C1 segment of cervical spinal cord (tissue), 14 donors: ENCODE measurements at regions not wholly inside any gene's neighbourhood (a gene's known extent, or its start where the extent isn't known, plus 50 kb on each side); places are given as distances from the start of the nearest gene placed in this dataset.
"Not testable (repeated sequence)": the region's sequence is repeated elsewhere in the genome, so short reads cannot be mapped to it uniquely, and the experiment has no call there.

Experiments
- DNase-seq, 14 donors: peaks; one replicate each; lab custom pipeline; 2025; lab: John Stamatoyannopoulos, UW

- no peak for DNase-seq
These were observed 248.3 kb downstream of the PHF14 start for GRCh38 chr7:11221984-11222383.

DNA sequence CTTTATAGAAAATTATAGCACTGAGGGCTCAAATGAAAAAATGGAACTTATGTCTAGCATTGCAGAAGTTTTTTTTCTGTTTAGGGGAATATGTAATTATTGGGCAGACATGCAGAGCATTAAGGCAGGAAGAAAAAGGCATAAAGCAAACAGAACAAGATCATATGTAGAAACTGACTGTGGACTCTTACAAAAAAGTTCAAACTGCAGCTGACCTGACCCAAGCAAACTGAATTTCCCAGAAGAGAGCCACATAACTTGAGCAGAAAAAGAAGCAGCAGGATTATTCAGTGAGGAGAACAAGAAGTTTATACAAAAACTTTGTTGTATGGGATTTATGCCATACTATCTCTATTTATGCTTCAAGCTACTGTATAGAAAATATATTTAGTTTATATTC is 250.9 kb downstream of the PHF14 start:
- no peak for DNase-seq

- peak in 3 of 14 donors; percentile 8 to 66 (median 16) for DNase-seq
These were observed 254.8 kb downstream of the PHF14 start for GRCh38 chr7:11228515-11228914.

- DNase-seq: no peak
These were observed 257.5 kb downstream of the PHF14 start for GRCh38 chr7:11231190-11231589.

DNA sequence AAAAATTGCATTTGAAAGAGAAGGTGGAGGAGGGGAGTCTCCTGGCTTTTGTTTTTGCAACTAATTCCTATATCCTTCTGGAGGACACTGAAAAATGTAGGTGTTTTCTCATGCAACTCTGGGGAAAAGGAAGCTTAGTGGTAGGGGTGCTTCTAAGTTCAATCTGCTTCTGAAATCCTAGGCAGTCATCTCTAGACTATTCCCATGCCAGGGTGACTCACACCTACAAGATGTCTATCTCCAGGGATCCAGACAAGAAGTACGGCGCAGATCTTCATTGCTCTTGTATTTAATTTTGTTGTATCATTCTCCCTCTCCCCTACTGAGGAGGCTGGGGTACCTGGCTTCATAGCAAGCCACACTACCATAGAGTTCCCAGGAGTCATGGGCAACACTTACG is 258.8 kb downstream of the PHF14 start:
- DNase-seq: no peak

- DNase-seq: no peak
These were observed 260.2 kb downstream of the PHF14 start for GRCh38 chr7:11233871-11234270.

DNA sequence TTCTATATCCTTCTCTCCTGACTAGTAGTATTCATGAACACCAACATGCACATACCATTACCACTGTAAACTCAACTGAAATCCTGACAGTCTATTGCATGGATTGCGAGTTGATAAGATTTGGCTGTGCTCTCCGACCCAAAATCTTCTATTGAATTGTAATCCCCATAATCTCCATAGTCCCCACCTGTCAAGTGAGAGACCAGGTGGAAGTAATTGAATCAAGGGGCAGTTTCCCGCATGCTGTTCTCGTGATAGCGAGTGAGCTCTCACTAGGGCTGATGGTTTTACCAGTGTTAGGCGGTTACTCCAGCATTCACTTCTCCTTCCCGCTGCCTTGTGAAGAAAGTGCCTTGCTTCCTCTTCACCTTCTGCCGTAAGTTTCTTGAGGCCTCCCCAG is 261.8 kb downstream of the PHF14 start:
- no peak for DNase-seq

DNA sequence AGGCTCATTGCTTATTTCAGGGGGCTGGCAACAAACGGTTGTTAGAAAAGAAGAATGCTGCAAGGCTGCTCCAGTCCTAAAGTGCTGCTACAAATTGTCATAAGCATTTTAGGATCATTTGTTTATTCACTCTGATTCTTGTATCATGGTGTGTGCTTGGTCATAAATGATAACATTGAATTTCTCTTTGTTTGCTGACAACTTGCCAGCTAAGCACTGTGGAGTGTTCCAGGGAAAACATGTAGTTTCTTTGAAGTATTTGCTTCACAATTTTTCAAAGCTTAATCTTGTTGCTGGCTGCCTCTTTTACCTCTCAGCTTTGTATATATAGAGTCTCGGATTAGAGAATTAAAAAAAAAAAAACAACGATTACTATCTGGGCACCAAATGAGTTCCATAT is 263.0 kb downstream of the PHF14 start:
- no peak for DNase-seq

DNA sequence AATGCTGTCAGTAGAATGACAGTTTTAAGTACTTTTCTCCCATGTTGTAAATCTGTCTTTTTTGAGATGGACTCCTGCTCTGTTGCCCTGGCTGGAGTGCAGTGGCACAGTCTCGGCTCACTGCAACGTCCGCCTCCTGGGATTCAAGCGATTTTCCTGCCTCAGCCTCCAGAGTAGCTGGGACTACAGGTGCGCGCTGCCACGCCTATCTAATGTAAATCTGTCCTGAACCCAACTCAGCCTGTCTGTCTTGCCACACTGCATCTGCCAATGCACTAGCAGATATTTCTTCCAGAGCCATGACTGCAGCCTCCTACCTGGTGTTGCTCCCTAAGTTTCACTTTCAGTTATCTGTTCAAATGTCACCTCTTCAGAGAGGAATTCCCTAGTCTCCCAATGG is 264.1 kb downstream of the PHF14 start:
- DNase-seq: no peak

DNA sequence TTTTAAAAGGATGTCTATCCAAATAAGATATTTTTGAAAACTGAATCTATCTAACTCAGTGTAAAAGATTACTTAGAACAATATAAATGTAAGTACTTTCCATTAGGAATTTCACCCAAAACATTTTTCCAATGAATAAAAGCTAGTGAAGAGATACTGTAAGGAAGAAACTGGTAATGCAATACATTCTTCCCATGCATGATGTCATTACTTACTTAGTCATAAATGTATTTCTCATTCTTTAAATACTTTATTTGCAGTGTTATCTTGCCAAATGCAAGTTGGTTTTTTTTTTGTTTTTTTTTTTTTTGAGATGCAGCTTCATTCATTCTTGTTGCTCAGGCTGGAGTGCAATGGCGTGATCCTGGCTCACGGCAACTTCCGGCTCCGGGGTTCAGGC is 265.6 kb downstream of the PHF14 start:
- DNase-seq: no peak

DNA sequence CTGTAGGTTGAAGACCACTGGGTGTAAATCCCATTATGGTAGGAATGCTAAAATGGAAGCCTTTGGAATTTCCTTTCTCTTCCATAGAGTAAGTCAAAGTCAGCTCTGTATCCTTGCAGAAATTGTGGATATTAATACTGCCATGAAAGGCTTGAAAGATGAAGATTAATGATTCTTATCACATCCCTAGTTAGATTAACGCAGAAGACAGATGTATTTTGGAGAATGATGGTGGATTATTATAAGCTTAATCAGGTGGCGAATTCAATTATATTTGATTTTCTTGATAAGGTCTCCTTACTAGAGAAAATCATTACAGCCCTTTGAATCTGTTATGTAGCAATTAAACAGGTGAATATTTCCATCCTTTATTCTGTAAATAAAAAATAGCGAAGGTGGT is 270.1 kb downstream of the PHF14 start:
- DNase-seq: no peak

- no peak for DNase-seq
These were observed 270.5 kb downstream of the PHF14 start for GRCh38 chr7:11244149-11244548.

GRCh38 chr7:11247545-11247944 is 273.9 kb downstream of the PHF14 start:
- no peak for DNase-seq

DNA sequence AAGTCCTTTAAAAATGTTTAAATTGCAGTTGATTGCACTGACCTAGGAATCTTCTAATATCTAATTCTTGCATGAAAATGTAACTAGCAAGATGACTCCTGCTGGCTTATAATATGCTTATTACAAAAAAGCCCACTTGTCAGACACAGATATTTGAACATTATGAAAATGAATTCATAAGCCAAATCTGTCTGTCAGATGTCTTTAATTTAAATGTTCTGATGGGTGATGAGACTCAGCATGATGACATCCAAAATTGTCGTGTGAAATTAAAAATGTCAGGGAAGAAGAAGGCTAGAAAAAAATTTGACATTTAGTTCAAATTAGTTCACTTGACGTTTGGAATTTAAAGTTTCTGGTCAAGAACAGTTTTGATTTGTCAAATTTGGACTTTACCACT is 277.8 kb downstream of the PHF14 start:
- no peak for DNase-seq

- no peak for DNase-seq
These were observed 278.4 kb downstream of the PHF14 start for GRCh38 chr7:11252011-11252607.

- no peak for DNase-seq
These were observed 279.1 kb downstream of the PHF14 start for GRCh38 chr7:11252705-11253272.

GRCh38 chr7:11256501-11256900 is 282.8 kb downstream of the PHF14 start:
- DNase-seq: peak in 1 of 14 donors; percentile 50

GRCh38 chr7:11261470-11261869 is 287.8 kb downstream of the PHF14 start:
- peak in 1 of 14 donors; percentile 7 for DNase-seq

DNA sequence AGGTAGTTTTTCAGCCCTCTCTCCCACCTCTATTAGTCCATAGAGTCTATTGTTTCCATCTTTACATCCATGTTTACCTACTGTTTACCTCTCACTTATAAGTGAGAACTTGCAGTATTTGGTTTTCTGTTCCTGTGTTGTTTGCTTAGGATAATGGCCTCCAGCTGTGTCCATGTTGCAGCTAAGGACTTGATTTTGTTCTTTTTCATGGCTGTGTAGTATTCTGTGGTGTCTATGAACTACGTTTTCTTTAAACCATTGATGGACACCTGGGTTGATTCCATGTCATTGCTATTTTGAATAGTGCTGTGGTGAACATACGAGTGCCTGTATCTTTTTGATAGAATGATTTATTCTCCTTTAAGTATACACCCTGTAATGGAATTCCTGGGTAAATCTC is 292.4 kb downstream of the PHF14 start:
- no peak for DNase-seq

- DNase-seq: no peak
These were observed 298.7 kb downstream of the PHF14 start for GRCh38 chr7:11272352-11272751.

- DNase-seq: no peak
These were observed 300.4 kb downstream of the PHF14 start for GRCh38 chr7:11274074-11274473.

DNA sequence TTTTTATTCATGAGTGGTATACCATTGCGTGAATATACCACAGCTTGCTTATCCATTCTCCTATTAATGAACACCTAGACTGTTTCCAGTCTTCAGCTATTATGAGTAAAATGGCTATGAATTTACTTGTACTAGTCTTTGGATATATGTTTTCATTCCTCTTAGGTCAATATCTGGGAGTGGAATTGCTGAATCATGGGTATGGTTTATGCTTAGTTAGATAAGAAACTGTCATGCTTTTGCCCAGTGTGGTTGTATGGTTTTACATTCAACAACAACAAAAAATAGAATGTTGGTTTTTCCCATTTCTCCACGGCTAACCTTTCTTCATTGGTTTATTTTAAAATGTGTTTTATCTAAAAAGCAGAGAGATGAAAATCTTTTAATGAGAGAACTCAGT is 308.3 kb downstream of the PHF14 start:
- no peak for DNase-seq

DNA sequence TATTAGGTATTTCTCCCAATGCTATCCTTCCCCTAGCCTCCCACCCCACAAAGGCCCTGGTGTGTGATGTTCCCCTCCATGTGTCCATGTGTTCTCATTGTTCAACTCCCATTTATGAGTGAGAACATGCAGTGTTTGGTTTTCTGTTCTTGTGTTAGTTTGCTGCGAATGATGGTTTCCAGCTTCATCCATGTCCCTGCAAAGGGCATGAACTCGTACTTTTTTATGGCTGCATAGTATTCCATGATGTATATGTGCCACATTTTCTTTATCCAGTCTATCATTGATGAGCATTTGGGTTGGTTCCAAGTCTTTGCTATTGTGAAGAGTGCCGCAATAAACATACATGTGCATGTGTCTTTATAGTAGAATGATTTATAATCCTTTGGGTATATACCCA is 309.9 kb downstream of the PHF14 start:
- not testable (repeated sequence) for DNase-seq

DNA sequence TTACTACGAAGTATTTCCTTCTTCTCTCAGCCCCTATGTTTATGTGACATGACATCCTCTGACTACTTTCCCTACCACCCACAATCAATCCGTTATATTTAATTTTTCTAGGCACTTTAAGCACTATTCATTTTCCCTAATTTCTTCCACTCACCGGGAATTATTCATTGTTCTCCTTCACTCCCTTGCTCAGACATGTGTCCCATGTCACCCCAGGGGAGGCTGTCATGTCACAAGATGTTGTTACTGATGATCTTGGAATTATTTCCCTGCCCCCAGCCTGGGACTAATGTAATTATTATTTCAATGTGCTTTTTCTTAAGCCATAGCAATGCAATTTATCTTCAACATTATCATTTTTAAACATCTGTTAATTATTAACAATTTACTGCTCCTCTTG is 317.2 kb downstream of the PHF14 start:
- no peak for DNase-seq
